ENCODE measurements at regions not wholly inside any gene's neighbourhood (a gene's known extent, or its start where the extent isn't known, plus 50 kb on each side); places are given as distances from the start of the nearest gene placed in this dataset.
A peak's percentile ranks its signal among the peaks of the same experiment; 100 is the strongest.

DNA sequence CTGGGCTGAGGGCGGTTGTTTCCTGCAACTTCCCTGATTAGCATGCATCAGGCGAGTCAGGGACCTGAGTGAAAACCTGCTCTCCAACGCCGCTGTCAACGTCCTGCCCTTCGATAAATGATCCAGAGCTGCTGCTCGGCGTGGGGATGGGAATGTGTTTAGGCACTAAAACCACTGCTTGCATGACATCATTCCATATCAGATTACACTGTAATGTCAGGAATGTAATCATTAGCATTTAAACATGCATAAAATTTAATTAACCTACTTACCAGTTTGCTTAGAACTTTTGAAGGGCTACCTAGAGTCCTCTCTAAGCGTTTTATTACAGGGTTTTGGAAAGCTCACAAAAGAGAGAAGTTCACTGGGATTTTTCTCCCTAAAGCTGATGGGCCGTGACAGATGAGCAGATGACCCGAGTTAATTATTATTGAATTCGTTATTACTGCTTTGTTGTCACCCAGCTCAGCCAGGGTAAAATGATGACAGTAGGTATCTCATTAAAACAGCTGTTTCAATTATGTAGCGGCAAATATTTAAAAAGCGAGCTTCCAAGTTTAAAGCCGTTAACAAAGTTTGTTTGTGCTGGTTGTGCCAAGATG, 685.6 kb upstream of the SALL3 start:
- H3K9me3 ChIP-seq (ENCODE audit: control insufficient read depth in 1 of 2, low read length in 2 of 2), result peaks cover 0 to 13% of the 10 kb centered on the region in 2 donors
- H3K36me3 ChIP-seq (ENCODE audit: control insufficient read depth in 1 of 2, insufficient read depth in 2 of 2, low read length in 2 of 2), result no peaks in the 10 kb centered on the region
- H3K27ac ChIP-seq (ENCODE audit: low read depth, low read length), result no peak overlapping the region
- H3K4me3 ChIP-seq (ENCODE audit: low read depth in 1 of 2, low read length in 2 of 2), result peak overlapping the region in 1 of 2 donors; percentile 36
- H3K9ac ChIP-seq (ENCODE audit: low read depth in 1 of 2, low read length in 2 of 2), result no peak overlapping the region
- no peaks in the 10 kb centered on the region for H3K27me3 ChIP-seq (ENCODE audit: control insufficient read depth in 1 of 2, insufficient read depth in 2 of 2, low read length in 2 of 2)
- no peaks in the 10 kb centered on the region for H3K4me1 ChIP-seq (ENCODE audit: control insufficient read depth in 1 of 2, insufficient read depth in 2 of 2, low read length in 2 of 2)

DNA sequence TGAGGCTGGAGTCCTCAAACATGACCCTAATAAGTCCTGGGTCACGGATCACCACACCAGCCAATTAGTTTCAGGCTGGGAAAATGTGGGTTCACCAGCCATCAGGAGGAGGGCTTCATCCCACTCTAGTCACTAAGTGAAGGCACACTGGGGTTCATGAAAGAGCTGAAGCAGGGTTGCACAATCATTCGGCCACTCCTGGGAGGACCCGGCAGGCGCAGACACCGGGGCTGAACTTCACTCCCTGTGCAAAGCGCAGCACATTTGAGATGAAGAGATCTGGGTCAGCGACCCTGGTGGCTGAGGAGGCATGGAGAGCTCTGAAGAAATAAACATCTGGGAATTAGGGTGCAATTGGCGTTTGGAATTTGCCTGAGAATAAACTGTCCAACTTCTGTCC, 684.4 kb upstream of the SALL3 start:
- no peak overlapping the region for H3K9ac ChIP-seq (ENCODE audit: low read depth in 1 of 2, low read length in 2 of 2)
- no peaks in the 10 kb centered on the region for H3K27me3 ChIP-seq (ENCODE audit: control insufficient read depth in 1 of 2, insufficient read depth in 2 of 2, low read length in 2 of 2)
- no peak overlapping the region for H3K4me3 ChIP-seq (ENCODE audit: low read depth in 1 of 2, low read length in 2 of 2)
- H3K9me3 ChIP-seq (ENCODE audit: control insufficient read depth in 1 of 2, low read length in 2 of 2), result peaks cover 0 to 10% of the 10 kb centered on the region in 2 donors
- H3K36me3 ChIP-seq (ENCODE audit: control insufficient read depth in 1 of 2, insufficient read depth in 2 of 2, low read length in 2 of 2), result no peaks in the 10 kb centered on the region
- no peak overlapping the region for H3K27ac ChIP-seq (ENCODE audit: low read depth, low read length)
- H3K4me1 ChIP-seq (ENCODE audit: control insufficient read depth in 1 of 2, insufficient read depth in 2 of 2, low read length in 2 of 2), result no peaks in the 10 kb centered on the region

DNA sequence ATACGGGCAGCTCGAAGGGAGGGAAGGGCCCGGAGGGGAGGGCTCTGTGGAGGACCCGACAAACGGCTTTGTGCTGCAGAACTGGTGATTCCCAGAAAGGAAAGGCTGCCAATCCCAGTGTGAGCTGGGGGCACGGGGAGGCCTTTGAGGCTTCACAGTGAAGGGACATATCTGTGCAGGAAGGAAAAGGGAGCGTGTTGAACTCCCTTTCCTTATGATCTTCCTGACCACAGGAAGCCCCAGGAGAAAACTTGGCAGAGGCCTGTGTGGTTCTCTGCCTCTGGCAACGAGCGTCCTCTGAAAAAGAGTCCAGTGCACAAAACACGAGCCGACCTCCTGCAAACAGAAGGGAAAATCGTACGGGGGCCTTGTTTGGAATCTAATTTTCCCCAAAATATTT, 683.5 kb upstream of the SALL3 start:
- H3K9me3 ChIP-seq (ENCODE audit: control insufficient read depth in 1 of 2, low read length in 2 of 2), result peaks cover 0 to 8% of the 10 kb centered on the region in 2 donors
- no peak overlapping the region for H3K4me3 ChIP-seq (ENCODE audit: low read depth in 1 of 2, low read length in 2 of 2)
- no peaks in the 10 kb centered on the region for H3K4me1 ChIP-seq (ENCODE audit: control insufficient read depth in 1 of 2, insufficient read depth in 2 of 2, low read length in 2 of 2)
- H3K36me3 ChIP-seq (ENCODE audit: control insufficient read depth in 1 of 2, insufficient read depth in 2 of 2, low read length in 2 of 2), result no peaks in the 10 kb centered on the region
- H3K9ac ChIP-seq (ENCODE audit: low read depth in 1 of 2, low read length in 2 of 2), result no peak overlapping the region
- no peak overlapping the region for H3K27ac ChIP-seq (ENCODE audit: low read depth, low read length)
- H3K27me3 ChIP-seq (ENCODE audit: control insufficient read depth in 1 of 2, insufficient read depth in 2 of 2, low read length in 2 of 2), result no peaks in the 10 kb centered on the region

DNA sequence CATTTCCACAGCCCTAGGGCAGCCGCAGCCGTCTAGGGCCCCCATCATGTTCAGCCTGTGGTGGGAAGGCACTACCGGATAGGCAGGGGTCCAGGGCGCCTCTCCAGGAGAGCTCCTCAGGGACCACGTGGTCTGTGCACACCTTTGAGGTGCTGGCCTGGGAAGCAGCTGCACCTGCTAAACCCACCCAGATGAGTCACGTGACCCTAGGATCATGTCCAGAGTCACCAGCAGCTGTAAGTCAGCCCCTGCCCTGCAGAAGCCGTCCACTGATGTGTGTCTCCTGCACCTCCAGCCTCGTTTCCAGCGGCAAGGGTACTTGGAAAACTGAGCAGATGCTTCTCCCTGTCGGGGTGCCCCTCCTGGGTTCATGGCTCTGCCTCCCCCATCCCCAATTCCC, 682.6 kb upstream of the SALL3 start:
- Histone ChIP-seq H3K9ac (ENCODE audit: low read depth in 1 of 2, low read length in 2 of 2) (no peak overlapping the region), H3K27me3 (ENCODE audit: control insufficient read depth in 1 of 2, insufficient read depth in 2 of 2, low read length in 2 of 2) (no peaks in the 10 kb centered on the region), H3K9me3 (ENCODE audit: control insufficient read depth in 1 of 2, low read length in 2 of 2) (peaks cover 0 to 8% of the 10 kb centered on the region in 2 donors)

DNA sequence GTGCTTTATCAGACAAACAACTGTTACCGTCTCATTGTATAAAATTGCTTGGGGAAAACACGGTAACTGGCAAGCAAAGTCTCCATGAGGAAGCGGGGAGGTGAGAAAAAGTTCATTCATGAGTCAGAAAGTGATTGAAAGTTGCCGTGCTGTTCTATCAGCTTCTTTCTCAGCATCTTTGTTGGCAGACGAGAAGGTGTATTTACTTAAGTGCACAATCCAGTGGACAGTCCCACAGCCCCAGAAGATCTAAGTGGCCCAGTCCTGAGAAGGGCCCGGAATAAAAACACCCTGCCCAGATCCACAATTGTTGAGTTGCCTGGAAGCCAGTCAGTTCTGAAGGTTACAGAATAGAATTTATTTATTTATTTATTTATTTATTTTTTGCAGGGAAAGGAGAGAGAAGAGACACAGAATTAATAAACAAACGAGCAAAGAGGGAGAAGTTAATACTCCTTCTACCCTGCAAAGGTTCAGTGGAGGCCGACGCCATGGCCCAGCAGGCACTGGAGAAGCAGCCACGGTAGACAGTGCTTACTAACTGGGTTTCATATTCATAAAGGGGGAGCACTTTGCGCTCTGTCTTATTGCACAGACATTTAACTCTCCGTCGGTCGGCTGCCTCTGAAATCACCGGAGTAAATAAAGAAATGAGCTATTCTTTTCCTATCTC, 676.0 kb upstream of the SALL3 start:
- H3K27ac ChIP-seq (ENCODE audit: low read depth, low read length), result no peak overlapping the region
- H3K36me3 ChIP-seq (ENCODE audit: control insufficient read depth in 1 of 2, insufficient read depth in 2 of 2, low read length in 2 of 2), result no peaks in the 10 kb centered on the region
- no peaks in the 10 kb centered on the region for H3K27me3 ChIP-seq (ENCODE audit: control insufficient read depth in 1 of 2, insufficient read depth in 2 of 2, low read length in 2 of 2)
- H3K4me1 ChIP-seq (ENCODE audit: control insufficient read depth in 1 of 2, insufficient read depth in 2 of 2, low read length in 2 of 2), result no peaks in the 10 kb centered on the region
- peaks cover 0 to 5% of the 10 kb centered on the region in 2 donors for H3K9me3 ChIP-seq (ENCODE audit: control insufficient read depth in 1 of 2, low read length in 2 of 2)
- H3K9ac ChIP-seq (ENCODE audit: low read depth in 1 of 2, low read length in 2 of 2), result no peak overlapping the region
- no peak overlapping the region for H3K4me3 ChIP-seq (ENCODE audit: low read depth in 1 of 2, low read length in 2 of 2)

More for the DNA sequence above, 682.6 kb upstream of the SALL3 start:
- Histone ChIP-seq H3K4me3 (ENCODE audit: low read depth in 1 of 2, low read length in 2 of 2) (no peak overlapping the region), H3K4me1 (ENCODE audit: control insufficient read depth in 1 of 2, insufficient read depth in 2 of 2, low read length in 2 of 2) (no peaks in the 10 kb centered on the region), H3K27ac (ENCODE audit: low read depth, low read length) (no peak overlapping the region), H3K36me3 (ENCODE audit: control insufficient read depth in 1 of 2, insufficient read depth in 2 of 2, low read length in 2 of 2) (no peaks in the 10 kb centered on the region)

DNA sequence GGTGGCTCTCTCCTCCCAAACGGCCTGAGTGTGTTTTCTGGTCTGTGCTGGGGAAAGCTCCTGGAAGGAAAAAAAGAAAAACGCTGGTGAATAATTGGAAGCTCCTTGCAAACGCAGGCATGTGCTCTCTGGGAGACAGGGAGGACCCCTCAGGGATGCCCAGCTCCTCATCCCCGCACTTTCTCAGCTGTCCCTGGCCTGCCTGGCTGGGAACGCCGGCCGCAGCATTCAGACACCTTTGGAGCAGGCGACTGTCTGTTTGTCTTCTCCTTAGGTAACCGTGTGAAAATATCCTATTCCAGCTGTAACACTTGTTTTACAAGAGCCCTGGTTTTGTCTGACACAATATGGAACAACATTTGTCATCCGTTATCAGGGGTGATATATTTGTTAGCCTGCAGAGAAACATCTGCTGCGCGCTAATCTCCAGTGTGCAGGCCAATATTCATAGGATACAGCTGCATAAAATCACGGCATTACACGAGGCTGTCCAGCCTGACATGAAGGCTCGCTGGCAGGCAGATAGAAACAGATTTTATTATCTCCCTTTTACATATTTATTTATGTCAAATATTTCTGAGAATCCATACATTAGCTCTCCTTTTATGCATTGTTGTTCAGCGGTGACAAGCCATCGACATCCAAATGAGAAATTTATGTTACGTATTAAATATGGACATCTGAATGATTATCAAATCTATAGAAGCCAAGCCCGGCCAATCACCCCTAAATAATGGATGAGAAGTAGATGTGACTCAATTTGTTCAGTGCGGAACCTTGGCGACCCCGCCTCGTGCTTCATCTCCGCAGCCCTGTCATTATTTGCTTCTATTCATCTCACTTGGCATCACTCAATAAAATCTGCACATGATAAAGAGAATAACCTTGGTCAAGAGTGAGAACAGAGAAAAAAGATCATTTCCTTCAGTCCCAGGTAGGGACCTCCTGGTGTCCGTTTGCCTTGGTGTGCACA, 675.1 kb upstream of the SALL3 start:
- Histone ChIP-seq H3K36me3 (ENCODE audit: control insufficient read depth in 1 of 2, insufficient read depth in 2 of 2, low read length in 2 of 2) (no peaks in the 10 kb centered on the region), H3K27me3 (ENCODE audit: control insufficient read depth in 1 of 2, insufficient read depth in 2 of 2, low read length in 2 of 2) (no peaks in the 10 kb centered on the region), H3K4me1 (ENCODE audit: control insufficient read depth in 1 of 2, insufficient read depth in 2 of 2, low read length in 2 of 2) (no peaks in the 10 kb centered on the region), H3K27ac (ENCODE audit: low read depth, low read length) (no peak overlapping the region), H3K9me3 (ENCODE audit: control insufficient read depth in 1 of 2, low read length in 2 of 2) (peaks cover 0 to 7% of the 10 kb centered on the region in 2 donors), H3K9ac (ENCODE audit: low read depth in 1 of 2, low read length in 2 of 2) (no peak overlapping the region), H3K4me3 (ENCODE audit: low read depth in 1 of 2, low read length in 2 of 2) (no peak overlapping the region)

DNA sequence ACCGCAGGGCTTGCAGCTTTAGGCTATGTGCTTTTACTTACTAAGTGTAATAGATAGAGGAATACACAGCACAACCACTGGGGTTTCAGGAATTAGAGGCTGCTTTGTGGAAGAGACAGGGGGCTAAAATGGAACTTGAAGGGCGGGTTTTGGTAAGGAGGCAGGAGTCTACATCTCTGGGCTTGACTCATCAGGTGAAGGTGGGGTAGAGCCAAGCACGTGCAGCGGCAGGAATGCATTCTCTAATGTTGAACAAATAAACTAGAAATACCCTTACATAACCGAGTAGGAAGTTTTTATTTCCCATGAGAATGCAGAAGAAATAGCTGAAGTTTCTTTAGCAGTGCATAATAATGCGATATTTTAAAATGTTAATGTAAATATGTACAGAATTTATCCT, 673.8 kb upstream of the SALL3 start:
- H3K4me1 ChIP-seq (ENCODE audit: control insufficient read depth in 1 of 2, insufficient read depth in 2 of 2, low read length in 2 of 2), result no peaks in the 10 kb centered on the region
- peaks cover 0 to 7% of the 10 kb centered on the region in 2 donors for H3K9me3 ChIP-seq (ENCODE audit: control insufficient read depth in 1 of 2, low read length in 2 of 2)
- no peak overlapping the region for H3K27ac ChIP-seq (ENCODE audit: low read depth, low read length)
- no peak overlapping the region for H3K9ac ChIP-seq (ENCODE audit: low read depth in 1 of 2, low read length in 2 of 2)
- no peaks in the 10 kb centered on the region for H3K36me3 ChIP-seq (ENCODE audit: control insufficient read depth in 1 of 2, insufficient read depth in 2 of 2, low read length in 2 of 2)
- H3K4me3 ChIP-seq (ENCODE audit: low read depth in 1 of 2, low read length in 2 of 2), result no peak overlapping the region
- H3K27me3 ChIP-seq (ENCODE audit: control insufficient read depth in 1 of 2, insufficient read depth in 2 of 2, low read length in 2 of 2), result no peaks in the 10 kb centered on the region

DNA sequence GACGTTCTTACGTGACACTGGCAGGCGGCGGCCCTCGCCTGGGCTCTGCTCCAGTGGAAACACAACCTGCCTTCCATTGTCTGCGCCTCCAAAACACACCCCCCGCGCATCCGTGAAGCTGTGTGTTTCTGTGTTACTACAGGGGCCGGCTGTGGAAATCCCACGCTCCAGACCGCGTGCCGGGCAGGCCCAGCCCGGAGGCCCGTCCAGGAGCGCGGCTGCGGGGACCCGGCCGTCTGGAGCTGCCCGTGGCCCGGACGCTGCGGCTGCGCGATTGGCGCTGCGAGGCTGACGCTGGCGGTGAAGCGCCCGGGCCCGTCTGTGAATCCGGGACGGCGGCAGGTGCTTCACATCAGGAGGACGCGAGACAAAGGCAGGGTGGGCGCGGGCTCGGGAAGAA, 670.3 kb upstream of the SALL3 start:
- Histone ChIP-seq H3K27ac (ENCODE audit: low read depth, low read length) (no peak overlapping the region), H3K4me3 (ENCODE audit: low read depth in 1 of 2, low read length in 2 of 2) (no peak overlapping the region), H3K4me1 (ENCODE audit: control insufficient read depth in 1 of 2, insufficient read depth in 2 of 2, low read length in 2 of 2) (no peaks in the 10 kb centered on the region), H3K36me3 (ENCODE audit: control insufficient read depth in 1 of 2, insufficient read depth in 2 of 2, low read length in 2 of 2) (no peaks in the 10 kb centered on the region), H3K9me3 (ENCODE audit: control insufficient read depth in 1 of 2, low read length in 2 of 2) (peaks cover 0 to 22% of the 10 kb centered on the region in 2 donors), H3K9ac (ENCODE audit: low read depth in 1 of 2, low read length in 2 of 2) (no peak overlapping the region), H3K27me3 (ENCODE audit: control insufficient read depth in 1 of 2, insufficient read depth in 2 of 2, low read length in 2 of 2) (no peaks in the 10 kb centered on the region)

DNA sequence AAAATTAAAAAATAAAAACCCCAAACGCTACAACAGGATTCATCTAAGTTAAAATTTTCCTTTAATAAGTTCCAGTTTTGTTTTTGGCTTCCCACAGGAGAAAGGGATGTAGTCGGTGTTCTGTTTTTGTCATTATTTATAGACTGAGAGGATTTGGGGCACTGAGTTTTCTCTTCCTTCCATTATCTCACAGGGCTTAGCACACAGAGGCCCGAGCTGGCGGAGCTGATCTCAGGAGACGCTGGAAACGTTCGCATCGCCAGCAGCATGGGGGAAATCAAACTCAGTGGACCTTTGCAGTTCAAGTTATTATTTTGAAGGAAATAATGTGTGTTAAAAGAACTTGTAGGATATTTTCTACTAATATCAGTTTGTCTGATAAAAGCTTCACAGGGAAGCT, 669.7 kb upstream of the SALL3 start:
- no peaks in the 10 kb centered on the region for H3K27me3 ChIP-seq (ENCODE audit: control insufficient read depth in 1 of 2, insufficient read depth in 2 of 2, low read length in 2 of 2)
- no peak overlapping the region for H3K27ac ChIP-seq (ENCODE audit: low read depth, low read length)
- H3K9ac ChIP-seq (ENCODE audit: low read depth in 1 of 2, low read length in 2 of 2), result no peak overlapping the region
- no peaks in the 10 kb centered on the region for H3K4me1 ChIP-seq (ENCODE audit: control insufficient read depth in 1 of 2, insufficient read depth in 2 of 2, low read length in 2 of 2)
- peaks cover 0 to 22% of the 10 kb centered on the region in 2 donors for H3K9me3 ChIP-seq (ENCODE audit: control insufficient read depth in 1 of 2, low read length in 2 of 2)
- no peaks in the 10 kb centered on the region for H3K36me3 ChIP-seq (ENCODE audit: control insufficient read depth in 1 of 2, insufficient read depth in 2 of 2, low read length in 2 of 2)
- no peak overlapping the region for H3K4me3 ChIP-seq (ENCODE audit: low read depth in 1 of 2, low read length in 2 of 2)

DNA sequence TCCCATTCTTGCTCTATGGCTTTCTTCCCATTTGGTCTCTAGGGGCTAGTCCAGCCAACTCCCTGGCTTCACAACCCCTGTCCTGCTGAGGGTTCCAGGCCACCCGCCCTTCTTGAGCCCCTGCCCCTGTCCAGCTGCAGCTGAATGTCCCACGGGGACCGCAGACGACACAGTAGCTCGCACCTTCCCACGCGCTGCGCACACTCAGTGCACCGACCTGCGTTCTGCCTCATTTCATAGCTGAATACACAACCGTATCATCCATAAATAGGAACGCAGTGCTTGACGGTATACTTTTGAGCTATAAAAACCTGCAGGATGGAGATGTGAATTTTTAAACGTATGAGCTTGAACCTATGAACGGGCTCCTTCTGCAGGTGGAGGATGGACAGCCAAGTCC, 660.4 kb upstream of the SALL3 start:
- Histone ChIP-seq H3K36me3 (ENCODE audit: control insufficient read depth in 1 of 2, insufficient read depth in 2 of 2, low read length in 2 of 2) (no peaks in the 10 kb centered on the region), H3K9ac (ENCODE audit: low read depth in 1 of 2, low read length in 2 of 2) (no peak overlapping the region), H3K9me3 (ENCODE audit: control insufficient read depth in 1 of 2, low read length in 2 of 2) (no peaks in the 10 kb centered on the region), H3K27ac (ENCODE audit: low read depth, low read length) (no peak overlapping the region), H3K4me3 (ENCODE audit: low read depth in 1 of 2, low read length in 2 of 2) (no peak overlapping the region), H3K27me3 (ENCODE audit: control insufficient read depth in 1 of 2, insufficient read depth in 2 of 2, low read length in 2 of 2) (no peaks in the 10 kb centered on the region), H3K4me1 (ENCODE audit: control insufficient read depth in 1 of 2, insufficient read depth in 2 of 2, low read length in 2 of 2) (no peaks in the 10 kb centered on the region)

All from duodenal mucosa (tissue), 2 donors.